ACHN (cell line): ENCODE measurements at regions not wholly inside any gene's neighbourhood (a gene's known extent, or its start where the extent isn't known, plus 50 kb on each side); places are given as distances from the start of the nearest gene placed in this dataset.

Experiments
- DNase-seq: peaks from one replicate; pipeline ENCODE4 v3.0.0-alpha.2; 2015
- in situ Hi-C: cut with HindIII; loops from 2 replicates; pipeline ENCODE4 v1.10.0; 2017; ENCODE audit warnings: low sequenced_read_pairs, low pct_ligation_motif_present, low pct_unique_long_range_greater_than_20kb

- in situ Hi-C loops = no loop called here
- no peak for DNase-seq
Measured at GRCh38 chr13:76512721-76513145, 373.5 kb downstream of the KCTD12 start.

DNA sequence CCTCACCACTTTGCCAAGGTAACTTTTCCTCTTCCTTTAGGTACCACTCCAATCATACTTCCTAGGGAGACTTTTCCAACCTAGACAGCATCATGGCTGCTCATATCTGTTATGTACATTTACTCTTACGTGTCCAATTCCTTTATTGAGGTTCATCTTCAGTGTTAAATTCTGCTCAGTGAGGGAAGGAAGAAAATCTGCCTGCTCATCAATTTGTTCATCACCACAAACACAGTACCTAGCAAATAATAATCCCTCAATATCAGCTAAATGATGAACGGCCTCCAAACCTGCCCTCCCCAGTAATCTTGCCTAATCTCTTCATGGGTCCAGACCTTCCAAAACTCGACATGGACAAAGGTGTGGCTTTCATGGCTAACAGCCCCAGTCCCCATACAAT, 380.8 kb downstream of the KCTD12 start:
- in situ Hi-C loops = no loop called here
- DNase-seq = no peak

- in situ Hi-C loops = no loop called here
- DNase-seq = no peak
Measured at GRCh38 chr13:76503766-76504165, 382.4 kb downstream of the KCTD12 start.

DNA sequence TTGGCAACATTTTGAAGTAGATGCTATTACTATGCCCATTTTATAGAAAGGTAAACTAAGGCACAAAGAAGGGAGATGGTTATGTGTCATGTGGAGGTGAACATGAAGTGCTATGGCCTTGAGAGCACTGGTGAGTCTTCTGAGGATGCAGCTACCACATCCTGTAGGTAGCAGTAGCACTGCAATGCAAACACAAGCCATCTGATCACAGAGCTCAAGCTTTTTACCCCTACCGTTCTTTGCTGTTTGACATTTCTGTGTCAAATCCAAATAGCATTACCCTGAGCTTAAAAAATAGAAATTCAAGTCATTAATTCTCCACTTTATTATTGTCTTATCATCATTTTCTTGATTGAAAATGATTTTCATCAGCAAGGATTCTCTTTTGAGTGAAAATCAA, 382.9 kb downstream of the KCTD12 start:
- no peak for DNase-seq
- in situ Hi-C loops = no loop called here

GRCh38 chr13:76500894-76501293, 385.3 kb downstream of the KCTD12 start:
- DNase-seq = no peak
- in situ Hi-C loops = no loop called here

DNA sequence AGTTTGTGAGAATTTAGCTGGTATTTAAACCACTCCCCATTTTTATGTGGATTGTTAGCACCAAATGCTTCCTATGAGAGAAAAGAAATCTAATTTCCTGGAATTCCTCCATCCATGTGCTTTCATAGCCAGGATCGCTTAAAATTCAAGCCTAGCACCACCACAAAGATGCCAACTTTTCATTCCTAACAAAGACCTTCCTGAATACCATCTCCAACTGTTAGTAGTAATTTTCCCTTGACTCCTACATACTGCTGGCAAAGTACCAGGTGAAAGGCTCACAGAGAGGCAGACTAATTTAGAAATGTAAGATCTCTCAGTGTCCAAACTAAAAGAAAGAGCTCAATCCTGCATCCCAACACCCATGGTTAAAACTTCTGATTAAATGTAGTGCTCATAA, 386.3 kb downstream of the KCTD12 start:
- in situ Hi-C loops = no loop called here
- DNase-seq = no peak

GRCh38 chr13:76489274-76489673, 396.9 kb downstream of the KCTD12 start:
- no peak for DNase-seq
- in situ Hi-C loops = no loop called here

GRCh38 chr13:76481738-76482137, 404.5 kb downstream of the KCTD12 start:
- in situ Hi-C loops = no loop called here
- no peak for DNase-seq

DNA sequence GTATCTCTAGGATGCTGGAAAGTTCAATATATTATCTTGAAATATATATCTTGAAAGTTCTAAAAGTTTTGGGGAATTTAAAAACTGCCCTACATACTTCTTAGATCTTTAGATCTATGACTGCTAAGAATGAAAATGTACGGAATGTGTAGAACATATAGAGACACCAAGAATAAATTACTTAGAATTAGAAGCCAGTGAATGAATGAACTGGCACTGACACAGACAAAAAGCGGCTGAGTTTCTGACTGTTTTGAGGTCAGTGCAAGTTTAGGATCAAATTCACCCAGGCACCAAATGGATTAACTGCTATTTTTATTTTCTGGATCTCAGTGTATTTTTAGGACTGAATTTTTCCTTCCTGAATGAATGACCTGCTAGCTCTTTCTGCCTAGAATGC, 411.2 kb downstream of the KCTD12 start:
- no peak for DNase-seq
- in situ Hi-C loops = loop anchor here (25.0 kb wide), 1 partner anchor 588 kb away; no protein-coding TSS in a partner anchor

DNA sequence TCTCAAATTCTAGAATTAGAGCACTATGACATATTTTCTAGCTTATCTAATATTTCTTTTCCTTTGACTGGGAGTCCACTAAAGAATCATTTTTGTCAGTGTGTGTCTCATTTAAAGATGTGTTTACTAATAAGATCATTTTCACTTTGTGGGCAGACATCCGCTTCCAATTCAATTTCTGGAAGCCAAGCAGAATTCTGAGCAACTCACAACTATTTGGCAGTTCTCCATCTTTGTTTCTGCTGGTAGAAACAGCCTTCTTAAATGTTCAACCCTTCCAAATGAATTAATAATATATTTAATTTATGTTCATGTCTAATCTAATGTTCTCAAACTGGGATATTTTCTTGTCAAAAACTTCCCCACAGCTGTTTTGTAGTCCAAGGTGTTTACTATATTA, 411.8 kb downstream of the KCTD12 start:
- DNase-seq = no peak
- in situ Hi-C loops = loop anchor here (25.0 kb wide), 1 partner anchor 587 kb away; no protein-coding TSS in a partner anchor

GRCh38 chr13:76473552-76474134, 412.6 kb downstream of the KCTD12 start:
- DNase-seq = peak; percentile 74
- in situ Hi-C loops = loop anchor here (25.0 kb wide), 1 partner anchor 586 kb away; no protein-coding TSS in a partner anchor

DNA sequence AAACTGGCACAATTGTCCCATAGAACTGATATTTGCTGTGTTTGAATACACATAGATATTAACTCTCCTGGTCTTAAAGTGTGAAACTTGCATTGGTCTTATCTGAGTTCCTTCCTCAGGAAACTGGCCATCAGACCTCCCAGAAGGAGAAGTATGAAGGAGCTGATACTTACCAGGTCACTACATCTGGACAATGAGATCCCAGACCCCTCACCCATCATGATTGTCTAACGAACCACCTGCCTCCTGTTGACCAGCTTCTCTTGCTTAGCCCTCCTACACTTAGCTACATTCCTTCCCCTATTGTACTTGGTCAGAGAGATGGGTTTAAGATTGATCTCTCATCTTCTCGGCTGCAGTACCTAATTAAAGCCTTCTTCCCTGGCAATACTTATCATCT, 413.3 kb downstream of the KCTD12 start:
- in situ Hi-C loops = loop anchor here (25.0 kb wide), 1 partner anchor 586 kb away; no protein-coding TSS in a partner anchor
- no peak for DNase-seq

- no peak for DNase-seq
- in situ Hi-C loops = loop anchor here (25.0 kb wide), 1 partner anchor 584 kb away; no protein-coding TSS in a partner anchor
Measured at GRCh38 chr13:76471486-76471885, 414.7 kb downstream of the KCTD12 start.

DNA sequence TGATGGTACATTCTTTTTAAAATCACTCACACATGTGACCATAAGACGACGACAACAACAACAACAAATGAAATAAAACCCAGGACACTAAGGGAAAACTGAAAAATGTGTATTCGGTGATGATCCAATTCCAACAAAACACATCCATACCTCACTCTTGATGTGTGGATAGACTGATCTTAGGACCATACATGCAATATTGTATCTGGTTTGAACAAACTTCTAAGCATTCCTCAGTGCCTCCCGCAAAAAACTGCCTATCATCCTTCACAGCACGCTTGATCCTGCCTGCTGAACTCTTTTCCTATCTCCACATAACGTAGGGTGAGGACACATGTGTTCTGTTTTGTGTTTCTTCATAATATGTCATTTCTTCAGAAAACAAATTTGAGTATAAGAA, 415.2 kb downstream of the KCTD12 start:
- in situ Hi-C loops = loop anchor here (25.0 kb wide), 1 partner anchor 584 kb away; no protein-coding TSS in a partner anchor

DNA sequence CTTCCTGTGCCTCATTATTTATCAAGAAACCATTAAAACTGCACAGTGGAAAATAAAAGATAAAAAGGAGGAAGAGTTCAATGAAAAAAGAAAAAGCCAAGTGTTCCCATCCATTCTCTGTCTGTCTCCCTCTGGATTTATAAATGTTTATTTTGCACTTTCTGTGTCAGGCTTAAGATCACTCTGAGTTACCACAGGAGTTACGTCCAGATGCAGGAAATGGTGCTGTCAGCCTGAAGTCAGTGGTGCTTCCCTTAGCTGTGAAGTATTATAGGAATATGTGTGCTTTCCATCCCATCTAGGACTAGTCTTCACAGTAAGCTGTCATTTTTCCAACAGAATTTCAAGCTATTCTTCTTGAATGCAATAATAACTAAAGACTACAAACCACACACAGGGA, 420.2 kb downstream of the KCTD12 start:
- no peak for DNase-seq
- in situ Hi-C loops = loop anchor here (25.0 kb wide), 1 partner anchor 579 kb away; no protein-coding TSS in a partner anchor

More for the DNA sequence above, 415.2 kb downstream of the KCTD12 start:
- DNase-seq = no peak

DNA sequence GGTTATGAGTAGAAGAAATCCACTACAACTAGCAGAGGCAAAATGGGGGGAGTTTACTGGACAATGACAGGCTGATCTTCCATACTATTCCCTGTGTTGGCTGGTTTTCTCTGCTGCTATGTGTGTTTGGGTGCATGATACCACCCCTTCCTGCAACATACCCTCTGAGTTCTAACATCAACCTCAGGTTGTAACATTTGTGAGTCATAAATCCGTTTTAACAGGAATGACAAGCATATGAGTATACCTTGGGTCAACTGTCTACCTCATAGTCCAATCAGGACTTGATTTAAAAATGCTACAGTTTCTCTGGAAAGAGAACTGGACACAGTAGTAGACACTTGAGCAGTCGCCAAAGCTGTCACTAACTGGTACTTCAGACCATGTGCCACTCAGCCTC, 422.9 kb downstream of the KCTD12 start:
- DNase-seq = no peak
- in situ Hi-C loops = loop anchor here (25.0 kb wide), 1 partner anchor 576 kb away; no protein-coding TSS in a partner anchor

- DNase-seq = no peak
Measured at GRCh38 chr13:76461999-76462398, 424.2 kb downstream of the KCTD12 start.

GRCh38 chr13:76461484-76461883, 424.7 kb downstream of the KCTD12 start:
- DNase-seq = no peak
- in situ Hi-C loops = loop anchor here (25.0 kb wide), 1 partner anchor 574 kb away; no protein-coding TSS in a partner anchor

More at GRCh38 chr13:76461999-76462398, 424.2 kb downstream of the KCTD12 start:
- in situ Hi-C loops = loop anchor here (25.0 kb wide), 1 partner anchor 575 kb away; no protein-coding TSS in a partner anchor

GRCh38 chr13:76459863-76460262, 426.3 kb downstream of the KCTD12 start:
- DNase-seq = no peak
- in situ Hi-C loops = loop anchor here (25.0 kb wide), 1 partner anchor 573 kb away; no protein-coding TSS in a partner anchor

GRCh38 chr13:76455960-76456359, 430.2 kb downstream of the KCTD12 start:
- no peak for DNase-seq
- in situ Hi-C loops = loop anchor here (25.0 kb wide), 1 partner anchor 569 kb away; no protein-coding TSS in a partner anchor
